CD4-positive, alpha-beta T cell (primary cell): ENCODE measurements at regions not wholly inside any gene's neighbourhood (a gene's known extent, or its start where the extent isn't known, plus 50 kb on each side); places are given as distances from the start of the nearest gene placed in this dataset.
"Not testable (repeated sequence)": the region's sequence is repeated elsewhere in the genome, so short reads cannot be mapped to it uniquely, and the experiment has no call there.

Source experiments
- ATAC-seq: fragments of 200-7000 bp; cut with Tn5 transposase; one replicate; pipeline ENCODE4 v1.10.0; 2022; ENCODE audit warnings: mild to moderate bottlenecking; ENCODE audit not compliant: poor library complexity
- CTCF ChIA-PET: fragments of 350-600 bp; sonication (Branson Sonifier 250); formaldehyde crosslinking; loops from one replicate; lab custom pipeline; 2021; ENCODE audit warnings: antibody characterized with exemption, inconsistent platforms; lab: Charles Lee
- POLR2A ChIA-PET: fragments of 350-600 bp; sonication (Branson Sonifier 250); formaldehyde crosslinking; loops from one replicate; lab custom pipeline; 2021; ENCODE audit warnings: antibody characterized with exemption, inconsistent platforms; lab: Charles Lee
- DNase-seq, 14 experiments: peaks; one replicate each; pipeline ENCODE4 v3.0.0-alpha.2; 2013 to 2020; ENCODE audit warnings: mixed read lengths in 2 of 14
- H3K27ac ChIP-seq, 2 donors: one replicate each; pipeline versions ENCODE4 v1.5.1 to v1.7.0; 2013; ENCODE audit warnings: low read length in 2 of 2, low read depth in 1 of 2, mild to moderate bottlenecking in 1 of 2
- H3K27me3 ChIP-seq, 2 experiments: 1 replicate in 1 of 2; 2 replicates in 1 of 2; pipeline versions ENCODE4 v1.6.1 to v1.7.0; 2013; ENCODE audit warnings: low read length in 2 of 2, control low read depth in 1 of 2, mild to moderate bottlenecking in 1 of 2, moderate library complexity in 1 of 2; ENCODE audit not compliant: insufficient read depth in 2 of 2, control insufficient read depth in 1 of 2
- H3K36me3 ChIP-seq: one replicate; pipeline ENCODE4 v1.6.1; 2013; ENCODE audit warnings: low read length, control low read depth; ENCODE audit not compliant: insufficient read depth
- H3K4me1 ChIP-seq: one replicate; pipeline ENCODE4 v1.6.1; 2013; ENCODE audit warnings: low read length, control low read depth; ENCODE audit not compliant: insufficient read depth
- H3K4me3 ChIP-seq: one replicate; pipeline ENCODE4 v1.5.1; 2013; ENCODE audit warnings: mild to moderate bottlenecking, low read length, moderate library complexity
- H3K9me3 ChIP-seq, 2 experiments: 1 replicate in 1 of 2; 2 replicates in 1 of 2; pipeline versions ENCODE4 v1.6.1 to v1.7.0; 2013; ENCODE audit warnings: low read length in 2 of 2, mild to moderate bottlenecking in 2 of 2, control low read depth in 1 of 2, moderate library complexity in 1 of 2; ENCODE audit not compliant: control insufficient read depth in 1 of 2, insufficient read depth in 1 of 2
- H3K27ac Mint-ChIP-seq: one replicate; pipeline ENCODE4 v1.8.0; 2020; ENCODE audit warnings: mixed read lengths
- H3K27me3 Mint-ChIP-seq: one replicate; pipeline ENCODE4 v1.8.0; 2021; ENCODE audit warnings: mixed read lengths
- H3K36me3 Mint-ChIP-seq: one replicate; pipeline ENCODE4 v1.8.0; 2021; ENCODE audit warnings: low read depth, mixed read lengths
- H3K4me1 Mint-ChIP-seq: one replicate; pipeline ENCODE4 v1.8.0; 2021; ENCODE audit warnings: low read depth, mixed read lengths
- H3K4me3 Mint-ChIP-seq: one replicate; pipeline ENCODE4 v1.8.0; 2020; ENCODE audit warnings: mild to moderate bottlenecking, mixed read lengths
- H3K9me3 Mint-ChIP-seq: one replicate; pipeline ENCODE4 v1.8.0; 2020; ENCODE audit warnings: mixed read lengths
- intact Hi-C, 2 experiments: fragments of 100-400 bp; cut with DNase I in 1 of 2; cut with micrococcal nuclease in 1 of 2; formaldehyde crosslinking; loops; one replicate each; pipeline versions ENCODE4 v1.15.1 to v1.9.0; 2023 to 2025; cut with DNase I, micrococcal nuclease
- TF ChIP-seq, protein P1 (sequence below): fragments of 200-600 bp; IDR thresholded peaks from one replicate; pipeline ENCODE4 v1.8.0; 2022; ENCODE audit warnings: antibody characterized with exemption, mild to moderate bottlenecking

DNA sequence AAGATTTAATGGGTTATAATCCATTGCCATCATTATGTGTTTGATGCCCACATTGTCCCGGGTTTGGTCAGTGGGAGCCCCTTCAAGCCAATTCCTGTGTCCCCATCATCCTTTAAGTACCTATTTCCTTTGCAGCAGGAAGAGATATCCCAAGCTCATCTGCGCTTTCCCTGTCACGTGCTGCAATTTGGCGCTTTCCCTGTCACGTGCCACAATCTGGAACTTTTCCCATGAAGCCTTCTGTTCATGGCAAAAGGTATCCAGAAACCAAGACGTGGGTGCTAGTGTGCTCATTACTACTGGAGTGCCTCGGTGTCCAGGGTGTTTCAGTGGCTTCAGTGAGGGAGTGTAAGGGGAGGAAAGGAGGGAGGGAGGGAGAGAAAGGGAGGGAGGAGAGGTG is 168.5 kb downstream of the NPIPB11 start:
- Histone ChIP-seq H3K4me1 (no peaks in the 10 kb centered on the region), H3K27me3 (no peaks in the 10 kb centered on the region), H3K36me3 (no peaks in the 10 kb centered on the region), H3K27ac (no peak overlapping the region), H3K9me3 (peaks cover 0 to 4% of the 10 kb centered on the region in 2 experiments), H3K4me3 (no peak overlapping the region)
- ChIA-PET CTCF (no interaction called here), POLR2A (no interaction called here)
- Mint-ChIP-seq H3K4me1 (no peaks in the 10 kb centered on the region), H3K9me3 (no peaks in the 10 kb centered on the region), H3K27me3 (no peaks in the 10 kb centered on the region), H3K27ac (no peak overlapping the region), H3K36me3 (peaks cover 4% of the 10 kb centered on the region), H3K4me3 (no peak overlapping the region)
- DNase-seq: no peak
- no peak for ATAC-seq
- intact Hi-C loops: no loop called here
- TF ChIP-seq, protein P1, sequence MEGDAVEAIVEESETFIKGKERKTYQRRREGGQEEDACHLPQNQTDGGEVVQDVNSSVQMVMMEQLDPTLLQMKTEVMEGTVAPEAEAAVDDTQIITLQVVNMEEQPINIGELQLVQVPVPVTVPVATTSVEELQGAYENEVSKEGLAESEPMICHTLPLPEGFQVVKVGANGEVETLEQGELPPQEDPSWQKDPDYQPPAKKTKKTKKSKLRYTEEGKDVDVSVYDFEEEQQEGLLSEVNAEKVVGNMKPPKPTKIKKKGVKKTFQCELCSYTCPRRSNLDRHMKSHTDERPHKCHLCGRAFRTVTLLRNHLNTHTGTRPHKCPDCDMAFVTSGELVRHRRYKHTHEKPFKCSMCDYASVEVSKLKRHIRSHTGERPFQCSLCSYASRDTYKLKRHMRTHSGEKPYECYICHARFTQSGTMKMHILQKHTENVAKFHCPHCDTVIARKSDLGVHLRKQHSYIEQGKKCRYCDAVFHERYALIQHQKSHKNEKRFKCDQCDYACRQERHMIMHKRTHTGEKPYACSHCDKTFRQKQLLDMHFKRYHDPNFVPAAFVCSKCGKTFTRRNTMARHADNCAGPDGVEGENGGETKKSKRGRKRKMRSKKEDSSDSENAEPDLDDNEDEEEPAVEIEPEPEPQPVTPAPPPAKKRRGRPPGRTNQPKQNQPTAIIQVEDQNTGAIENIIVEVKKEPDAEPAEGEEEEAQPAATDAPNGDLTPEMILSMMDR: no peak

GRCh38 chr16:29237495-29237894 is 169.0 kb downstream of the NPIPB11 start:
- intact Hi-C loops, DNase-seq, POLR2A ChIA-PET, H3K9me3 Mint-ChIP-seq, H3K4me3 Mint-ChIP-seq, H3K4me1 ChIP-seq, ATAC-seq, H3K36me3 ChIP-seq, H3K4me3 ChIP-seq, H3K27ac ChIP-seq, CTCF ChIA-PET, H3K27me3 Mint-ChIP-seq, H3K36me3 Mint-ChIP-seq, H3K27me3 ChIP-seq, H3K9me3 ChIP-seq, H3K27ac Mint-ChIP-seq, H3K4me1 Mint-ChIP-seq: not testable (repeated sequence)

DNA sequence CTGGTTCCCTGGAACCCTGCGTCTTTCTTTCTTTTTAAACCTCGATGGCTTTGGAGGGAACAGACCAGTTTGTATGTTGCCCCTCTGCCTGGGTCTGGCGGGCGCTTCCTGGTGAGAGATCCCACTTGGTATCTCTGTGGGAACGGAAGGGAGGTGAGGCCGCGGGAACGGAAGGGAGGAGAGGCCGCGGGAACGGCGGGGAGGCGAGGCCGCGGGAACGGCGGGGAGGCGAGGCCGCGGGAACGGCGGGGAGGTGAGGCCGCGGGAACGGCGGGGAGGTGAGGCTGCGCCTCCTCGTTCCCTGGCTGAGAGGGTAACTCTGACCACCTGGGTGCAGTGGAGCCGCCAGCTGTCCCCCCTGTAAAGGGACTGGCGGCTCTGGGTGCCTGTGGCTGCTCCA is 169.5 kb downstream of the NPIPB11 start:
- intact Hi-C loops, H3K27ac Mint-ChIP-seq, H3K36me3 Mint-ChIP-seq, H3K4me3 ChIP-seq, DNase-seq, H3K4me1 Mint-ChIP-seq, POLR2A ChIA-PET, H3K4me1 ChIP-seq, CTCF ChIA-PET, H3K27ac ChIP-seq, H3K9me3 Mint-ChIP-seq, H3K4me3 Mint-ChIP-seq, H3K9me3 ChIP-seq, ATAC-seq, H3K36me3 ChIP-seq, H3K27me3 ChIP-seq, H3K27me3 Mint-ChIP-seq: not testable (repeated sequence)

DNA sequence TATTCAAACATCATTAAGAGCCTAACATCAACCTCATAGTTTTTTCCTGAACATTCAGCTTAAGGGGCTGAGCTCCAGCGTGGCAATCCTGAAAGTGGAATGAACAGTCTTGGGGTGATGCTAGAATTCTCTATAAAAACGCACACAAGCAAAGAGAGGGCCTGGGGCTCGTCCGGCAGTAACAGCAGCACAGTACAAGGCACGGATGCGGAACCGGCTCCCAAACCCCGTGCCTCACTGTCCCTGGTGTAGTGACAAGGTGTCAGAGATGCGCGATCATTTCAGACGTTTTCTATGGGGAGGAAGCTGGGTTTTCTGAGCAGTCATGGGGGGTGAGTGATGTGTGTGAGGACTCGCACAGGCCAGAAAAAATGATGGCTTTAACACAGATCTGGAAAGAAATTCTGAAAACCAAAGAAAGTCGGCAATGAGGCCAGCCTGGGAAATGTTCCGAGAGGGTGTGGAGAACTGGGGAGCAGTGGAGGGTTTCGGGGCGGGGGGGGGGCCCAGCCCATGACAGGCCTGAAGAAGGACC is 170.6 kb downstream of the NPIPB11 start:
- H3K27me3 ChIP-seq, ATAC-seq, H3K4me3 ChIP-seq, H3K27me3 Mint-ChIP-seq, H3K4me3 Mint-ChIP-seq, H3K27ac Mint-ChIP-seq, H3K9me3 ChIP-seq, intact Hi-C loops, H3K27ac ChIP-seq, POLR2A ChIA-PET, DNase-seq, H3K36me3 Mint-ChIP-seq, H3K4me1 ChIP-seq, H3K36me3 ChIP-seq, CTCF ChIA-PET, H3K9me3 Mint-ChIP-seq, H3K4me1 Mint-ChIP-seq: not testable (repeated sequence)

- H3K4me3 ChIP-seq, POLR2A ChIA-PET, H3K36me3 ChIP-seq, H3K27ac Mint-ChIP-seq, H3K4me1 ChIP-seq, CTCF ChIA-PET, H3K4me1 Mint-ChIP-seq, H3K9me3 ChIP-seq, DNase-seq, H3K4me3 Mint-ChIP-seq, H3K9me3 Mint-ChIP-seq, H3K27me3 ChIP-seq, ATAC-seq, H3K27ac ChIP-seq, H3K36me3 Mint-ChIP-seq, H3K27me3 Mint-ChIP-seq: not testable (repeated sequence)
- intact Hi-C loops: loop anchor here in 1 of 2 experiments (5.0 kb wide), 1 partner anchor 48 kb away; no protein-coding TSS in a partner anchor
Measured at GRCh38 chr16:29234536-29235275, 171.8 kb downstream of the NPIPB11 start.

GRCh38 chr16:29233705-29234404 is 172.7 kb downstream of the NPIPB11 start:
- H3K9me3 Mint-ChIP-seq, CTCF ChIA-PET, H3K27ac ChIP-seq, H3K27me3 ChIP-seq, H3K27ac Mint-ChIP-seq, H3K27me3 Mint-ChIP-seq, H3K36me3 Mint-ChIP-seq, H3K36me3 ChIP-seq, ATAC-seq, H3K4me3 Mint-ChIP-seq, H3K4me3 ChIP-seq, H3K4me1 ChIP-seq, H3K9me3 ChIP-seq, DNase-seq, POLR2A ChIA-PET, H3K4me1 Mint-ChIP-seq: not testable (repeated sequence)
- intact Hi-C loops: loop anchor here in 1 of 2 experiments (5.0 kb wide), 1 partner anchor 48 kb away; no protein-coding TSS in a partner anchor
